ENCODE measurements at regions not wholly inside any gene's neighbourhood (a gene's known extent, or its start where the extent isn't known, plus 50 kb on each side); places are given as distances from the start of the nearest gene placed in this dataset.

- WGBS, 2 donors, result 32 to 62% methylated on average over 3 of the region's 3 CpGs
- no peaks in the 10 kb centered on the region for H3K4me1 ChIP-seq
- no peak for DNase-seq
- intact Hi-C loops (cut with DNase I), result no loop called here
- no peaks in the 10 kb centered on the region for H3K27me3 ChIP-seq
- TF ChIP-seq CTCF (IDR thresholded peaks at IDR 0.05) (no peak), POLR2A (IDR thresholded peaks at IDR 0.05) (no peak), POLR2AphosphoS5 (IDR thresholded peaks at IDR 0.05) (no peak), EP300 (IDR thresholded peaks at IDR 0.05) (no peak)
- no peak overlapping the region for H3K4me3 ChIP-seq
- H3K36me3 ChIP-seq, result no peaks in the 10 kb centered on the region
- H3K27ac ChIP-seq, result no peak overlapping the region
- no peaks in the 10 kb centered on the region for H3K9me3 ChIP-seq
Observed at GRCh38 chr4:133799717-133800315, 401.8 kb downstream of the PABPC4L start.

DNA sequence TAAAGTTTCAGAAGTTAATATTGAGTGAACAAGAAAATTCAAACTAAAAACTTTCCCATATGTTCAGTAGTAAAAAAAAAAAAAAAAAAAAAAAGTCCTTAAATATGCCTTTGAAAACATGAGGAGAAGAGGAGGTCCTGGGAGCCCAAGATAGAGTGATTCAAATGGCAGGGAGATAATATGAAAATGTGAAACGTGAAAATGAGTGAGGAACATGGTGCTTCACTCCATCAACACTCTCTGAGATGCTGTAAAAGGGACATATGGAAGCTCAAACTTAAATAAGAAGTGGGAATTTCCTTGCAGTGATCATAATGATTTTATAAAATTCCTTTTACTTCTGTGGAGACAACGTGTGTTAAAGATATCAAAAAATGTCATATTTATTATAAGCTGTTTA, 423.9 kb downstream of the PABPC4L start:
- Histone ChIP-seq H3K9me3 (no peaks in the 10 kb centered on the region), H3K27ac (no peak overlapping the region), H3K27me3 (no peaks in the 10 kb centered on the region), H3K36me3 (no peaks in the 10 kb centered on the region), H3K4me1 (no peaks in the 10 kb centered on the region), H3K4me3 (no peak overlapping the region)
- TF ChIP-seq EP300 (IDR thresholded peaks at IDR 0.05) (no peak), CTCF (IDR thresholded peaks at IDR 0.05) (no peak), POLR2A (IDR thresholded peaks at IDR 0.05) (no peak), POLR2AphosphoS5 (IDR thresholded peaks at IDR 0.05) (no peak)
- intact Hi-C loops (cut with DNase I), result no loop called here
- DNase-seq, result no peak
- 36 to 64% methylated on average over 2 of the region's 2 CpGs for WGBS, 2 donors

DNA sequence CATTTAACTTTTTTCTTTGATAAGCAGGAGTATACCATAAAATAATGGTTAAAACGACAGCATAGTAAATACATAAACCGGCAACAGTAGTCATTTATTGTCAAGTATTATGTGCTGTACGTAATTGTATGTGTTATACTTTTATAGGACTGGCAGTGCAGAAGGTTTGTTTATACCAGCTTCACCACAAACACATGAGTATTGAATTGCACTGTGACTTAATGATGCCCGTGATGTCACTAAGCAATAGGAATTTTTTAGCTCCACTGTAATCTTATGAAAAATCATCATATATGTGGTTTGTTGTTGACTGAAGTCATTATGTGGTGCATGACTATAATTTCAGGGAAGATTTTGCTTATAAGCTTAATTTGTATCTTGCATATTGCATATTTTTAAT, 424.6 kb downstream of the PABPC4L start:
- Histone ChIP-seq H3K27ac (no peak overlapping the region), H3K36me3 (no peaks in the 10 kb centered on the region), H3K4me1 (no peaks in the 10 kb centered on the region), H3K27me3 (no peaks in the 10 kb centered on the region), H3K4me3 (no peak overlapping the region), H3K9me3 (no peaks in the 10 kb centered on the region)
- TF ChIP-seq POLR2AphosphoS5 (IDR thresholded peaks at IDR 0.05) (no peak), EP300 (IDR thresholded peaks at IDR 0.05) (no peak), CTCF (IDR thresholded peaks at IDR 0.05) (no peak), POLR2A (IDR thresholded peaks at IDR 0.05) (no peak)
- WGBS, 2 donors, result 56 to 81% methylated on average over 4 of the region's 4 CpGs
- DNase-seq, result no peak
- intact Hi-C loops (cut with DNase I), result no loop called here

GRCh38 chr4:133776503-133776902, 425.1 kb downstream of the PABPC4L start:
- intact Hi-C loops (cut with DNase I), result no loop called here

More at GRCh38 chr4:133776503-133776902, 425.1 kb downstream of the PABPC4L start:
- Histone ChIP-seq H3K9me3 (no peaks in the 10 kb centered on the region), H3K36me3 (no peaks in the 10 kb centered on the region), H3K4me3 (no peak overlapping the region), H3K27ac (no peak overlapping the region), H3K27me3 (no peaks in the 10 kb centered on the region), H3K4me1 (no peaks in the 10 kb centered on the region)
- WGBS, 2 donors, result 78 to 89% methylated on average over 2 of the region's 2 CpGs
- TF ChIP-seq EP300 (IDR thresholded peaks at IDR 0.05) (no peak), POLR2AphosphoS5 (IDR thresholded peaks at IDR 0.05) (no peak), POLR2A (IDR thresholded peaks at IDR 0.05) (no peak), CTCF (IDR thresholded peaks at IDR 0.05) (no peak)
- no peak for DNase-seq

Data from sigmoid colon (tissue), 6 donors.